ENCODE measurements at regions not wholly inside any gene's neighbourhood (a gene's known extent, or its start where the extent isn't known, plus 50 kb on each side); places are given as distances from the start of the nearest gene placed in this dataset.

DNA sequence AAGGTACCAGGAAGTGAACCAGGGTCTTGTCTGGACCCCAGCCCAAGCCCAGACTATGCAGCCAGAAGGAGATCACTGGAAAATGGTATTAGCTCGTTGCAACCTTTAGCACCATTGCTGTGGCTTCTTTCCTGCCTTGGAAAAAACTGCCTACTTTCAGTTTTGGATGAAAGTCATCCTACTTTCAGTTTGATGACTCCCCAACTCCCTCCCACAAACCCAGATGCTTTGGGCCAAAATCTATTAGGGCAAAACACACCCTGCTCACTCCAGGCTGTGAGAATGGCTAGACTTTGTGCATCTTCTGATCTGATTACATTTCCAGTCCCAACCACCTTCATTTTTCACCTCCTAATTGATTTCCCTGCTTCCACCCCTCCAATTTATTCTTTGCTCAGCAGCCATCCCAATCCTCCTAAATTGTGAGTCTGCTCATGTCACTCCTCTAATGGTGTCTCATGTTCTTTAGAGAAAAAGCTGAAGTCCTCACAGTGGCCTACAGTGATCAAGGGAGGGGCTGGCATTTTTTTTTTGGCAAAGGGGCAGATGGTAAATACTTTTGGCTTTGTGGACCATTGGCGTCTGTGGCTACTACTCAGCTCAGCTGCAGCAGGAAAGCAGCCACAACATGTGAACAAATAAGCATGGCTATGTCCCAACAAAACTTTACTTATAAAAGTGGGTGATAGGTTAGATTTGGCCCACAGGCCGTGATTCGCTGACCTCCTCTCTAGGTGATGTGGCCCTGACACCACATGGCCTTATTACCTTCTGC lies 368.7 kb downstream of the SLC4A3 start:
- no peak for DNase-seq

GRCh38 chr2:219997341-219997851 lies 370.0 kb downstream of the SLC4A3 start:
- peak in 42 of 56 donors; percentile 2 to 84 (median 38) for DNase-seq

GRCh38 chr2:219998107-219998506 lies 370.7 kb downstream of the SLC4A3 start:
- no peak for DNase-seq

DNA sequence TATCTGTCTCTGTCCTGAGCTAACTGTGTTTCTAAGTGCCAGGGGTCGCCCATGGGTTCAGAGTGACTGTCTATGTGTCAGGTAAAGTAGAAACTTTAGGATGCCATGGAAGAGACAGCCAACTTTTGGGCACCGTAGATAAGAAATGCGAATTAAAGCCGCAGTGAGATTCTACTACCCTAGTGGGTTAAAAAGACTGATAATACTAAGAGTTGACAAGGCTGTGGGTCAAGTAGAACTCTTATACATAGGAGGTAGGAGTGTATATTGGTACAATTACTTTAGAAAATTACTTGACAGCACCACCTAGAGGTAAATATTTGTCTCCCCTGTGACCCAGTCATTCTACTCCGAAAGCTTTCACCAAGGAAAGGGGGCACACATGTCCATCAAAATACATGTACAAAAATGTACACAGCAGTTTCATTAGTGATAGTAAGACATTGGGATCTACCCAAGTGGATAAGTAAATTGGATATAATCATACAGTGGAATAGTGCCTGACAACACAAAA lies 371.3 kb downstream of the SLC4A3 start:
- no peak for DNase-seq

DNA sequence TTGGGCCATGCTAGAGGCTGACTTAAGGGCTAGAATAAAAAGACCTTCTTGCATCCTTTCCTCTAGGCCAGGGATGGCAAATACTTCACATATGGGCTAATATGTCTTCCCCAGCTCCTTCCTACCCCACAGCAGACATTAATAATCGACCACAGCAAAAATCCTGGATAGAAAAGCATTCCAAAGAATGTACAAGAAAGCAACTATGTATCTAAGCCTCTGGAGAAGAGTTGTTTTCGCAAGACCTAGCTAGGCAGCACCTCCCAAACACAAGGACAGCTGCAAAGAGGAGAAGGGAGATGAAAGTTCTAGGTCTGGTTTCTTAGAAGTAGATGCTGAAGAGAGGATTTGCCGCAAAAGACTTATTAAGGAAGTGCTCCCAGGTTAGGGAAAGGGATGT lies 372.6 kb downstream of the SLC4A3 start:
- no peak for DNase-seq

GRCh38 chr2:220000586-220000985 lies 373.2 kb downstream of the SLC4A3 start:
- no peak for DNase-seq

DNA sequence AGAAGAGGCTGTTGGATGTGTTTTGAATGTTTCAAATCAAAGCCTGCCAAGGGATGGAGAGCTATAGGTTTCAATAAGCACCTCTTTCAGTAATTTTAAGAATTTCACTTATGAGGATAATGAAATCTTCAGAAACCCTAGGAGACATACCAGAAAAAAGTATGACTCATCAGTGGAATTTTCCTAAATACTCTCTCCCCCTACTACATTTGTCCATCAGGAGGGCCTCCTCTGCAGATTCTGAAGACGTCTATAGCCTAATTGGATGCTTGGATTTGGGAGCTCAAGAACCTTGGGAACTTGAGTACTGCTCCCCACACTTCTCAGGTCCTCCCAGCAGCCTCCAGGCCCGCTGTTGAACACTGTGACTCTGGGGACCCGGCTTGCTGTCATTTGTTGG lies 374.3 kb downstream of the SLC4A3 start:
- no peak for DNase-seq

DNA sequence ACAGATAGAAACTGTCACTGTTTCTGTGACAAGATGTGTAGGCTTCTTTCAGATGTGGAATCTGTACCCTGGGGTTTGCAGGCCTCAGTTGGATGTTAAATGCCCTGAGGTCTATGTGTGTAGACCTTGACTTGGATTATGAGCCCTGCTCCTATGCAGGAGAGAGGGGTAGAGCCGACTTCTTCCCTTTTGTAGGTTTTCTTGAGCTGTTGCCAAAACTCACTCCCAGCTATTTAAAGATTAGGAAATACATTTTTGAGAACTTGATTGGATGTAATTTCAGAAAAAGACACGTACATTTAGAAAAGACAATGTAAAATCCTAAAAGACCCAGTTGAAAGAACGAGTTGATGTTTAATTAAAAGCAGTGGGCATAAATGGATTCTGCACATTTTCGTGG lies 374.8 kb downstream of the SLC4A3 start:
- no peak for DNase-seq

DNA sequence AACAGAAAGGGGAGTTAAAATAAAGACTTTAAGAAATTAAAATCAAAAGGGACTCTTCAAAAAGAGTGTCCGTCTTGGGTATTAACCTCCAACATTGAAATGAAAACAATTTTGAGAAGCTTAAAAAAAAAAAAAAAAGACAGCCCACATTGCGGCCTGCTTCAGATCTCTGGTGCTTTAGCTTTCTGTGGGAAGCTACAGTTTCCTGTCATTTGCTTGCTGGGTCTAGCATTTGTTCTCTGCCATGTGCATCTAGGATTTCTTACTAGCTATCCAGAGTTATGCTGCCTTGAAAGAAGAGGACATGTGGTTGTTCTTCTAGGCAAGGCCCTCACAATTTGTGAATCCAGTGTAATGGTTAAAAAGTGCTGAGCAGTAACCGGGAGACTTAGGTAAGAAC lies 375.3 kb downstream of the SLC4A3 start:
- no peak for DNase-seq

GRCh38 chr2:220005362-220005761 lies 377.9 kb downstream of the SLC4A3 start:
- DNase-seq: no peak

- peak in 5 of 56 donors; percentile 1 to 10 (median 5) for DNase-seq
Observed at GRCh38 chr2:220006152-220006621, 378.8 kb downstream of the SLC4A3 start.

- DNase-seq: no peak
Observed at GRCh38 chr2:220011859-220012258, 384.4 kb downstream of the SLC4A3 start.

DNA sequence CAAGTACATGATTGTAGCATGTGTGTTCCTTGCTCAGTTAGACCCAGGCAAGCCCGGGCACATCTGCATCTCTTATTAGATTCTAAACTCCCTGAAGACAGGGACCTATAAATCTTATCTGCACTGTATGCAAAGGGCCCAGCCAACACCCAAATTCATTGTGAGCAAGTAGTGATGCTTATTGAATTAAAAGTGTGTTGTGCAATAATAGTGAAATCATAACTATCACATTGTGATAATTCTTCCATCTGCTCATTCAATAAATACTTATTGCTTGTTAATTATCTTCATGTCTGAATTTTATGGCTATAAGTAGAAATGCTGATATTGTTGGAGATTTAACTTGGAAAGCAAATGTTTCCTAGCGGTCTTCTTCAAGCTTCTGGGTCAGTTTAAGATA lies 387.5 kb downstream of the SLC4A3 start:
- DNase-seq: no peak

- no peak for DNase-seq
Observed at GRCh38 chr2:220015576-220015975, 388.1 kb downstream of the SLC4A3 start.

DNA sequence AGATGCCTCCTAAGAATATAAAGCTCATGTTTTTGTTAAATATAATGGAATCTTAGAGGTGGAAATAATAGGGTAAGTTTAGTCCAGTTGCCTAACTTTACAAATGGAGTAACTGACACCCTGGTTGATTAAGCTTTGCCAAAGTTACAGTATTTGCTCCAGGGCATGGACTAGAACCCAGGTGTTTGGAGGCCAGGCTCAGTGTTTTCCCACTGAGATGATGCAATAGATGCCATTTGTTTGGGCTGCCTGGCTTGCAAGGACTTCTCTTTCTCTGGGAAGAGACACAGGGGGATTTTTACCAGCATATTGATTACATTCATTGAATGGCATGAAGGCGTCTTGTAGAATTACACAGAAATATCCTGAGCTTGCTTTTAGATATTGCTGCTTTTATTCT lies 397.8 kb downstream of the SLC4A3 start:
- no peak for DNase-seq

- no peak for DNase-seq
Observed at GRCh38 chr2:220029013-220029412, 401.6 kb downstream of the SLC4A3 start.

GRCh38 chr2:220033546-220033945 lies 406.1 kb downstream of the SLC4A3 start:
- no peak for DNase-seq

GRCh38 chr2:220034426-220035130 lies 407.1 kb downstream of the SLC4A3 start:
- DNase-seq: peak in 22 of 56 donors; percentile 2 to 51 (median 12)

GRCh38 chr2:220036431-220036830 lies 409.0 kb downstream of the SLC4A3 start:
- DNase-seq: no peak

DNA sequence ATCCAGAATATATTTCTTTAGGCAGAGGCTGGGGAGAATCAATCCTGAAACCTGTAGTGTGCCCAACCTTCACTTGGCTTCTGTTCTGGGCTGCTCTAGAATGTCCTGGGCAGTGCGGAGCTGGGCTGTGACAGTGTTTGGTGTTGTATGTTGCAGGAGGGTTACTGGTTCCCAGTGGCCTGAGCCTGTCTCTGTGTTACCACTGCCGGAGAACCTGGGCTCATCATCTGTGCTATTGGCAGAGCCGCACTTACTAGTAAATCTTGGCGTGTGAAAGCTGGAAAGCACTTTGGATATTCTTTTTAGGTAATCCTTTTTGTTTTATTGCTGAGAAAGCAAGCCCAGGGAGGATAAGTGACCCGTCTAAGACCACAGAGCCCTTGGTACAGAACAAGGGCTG lies 412.9 kb downstream of the SLC4A3 start:
- no peak for DNase-seq

DNA sequence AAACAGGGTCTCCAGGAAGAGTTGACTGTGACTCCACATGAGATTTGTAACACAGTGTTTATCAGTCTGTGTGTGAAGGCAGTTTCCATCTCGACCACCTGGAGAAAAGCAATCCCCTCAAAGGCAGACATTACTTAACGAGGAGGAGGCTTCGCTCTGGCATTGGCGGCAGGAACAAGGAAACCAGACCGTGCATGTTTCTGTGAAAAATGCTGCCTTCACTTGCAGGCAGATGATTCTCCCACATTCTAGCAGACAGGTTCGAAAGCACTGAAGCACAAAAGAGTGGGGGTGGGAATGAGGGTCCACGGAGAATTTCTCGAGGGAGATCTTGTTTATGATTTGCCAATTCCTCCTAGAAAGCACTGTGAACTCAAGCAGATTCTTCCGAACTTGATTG lies 414.0 kb downstream of the SLC4A3 start:
- DNase-seq: no peak
